Mesenteric fat pad (tissue), 1 donor: ENCODE measurements at regions not wholly inside any gene's neighbourhood (a gene's known extent, or its start where the extent isn't known, plus 50 kb on each side); places are given as distances from the start of the nearest gene placed in this dataset.

Experiments used
- DNase-seq: peaks from one replicate; pipeline ENCODE4 v3.0.0-alpha.2; 2020; ENCODE audit warnings: low spot score
- donor health status: DM: yes; HTN: yes; CAD: no.

GRCh38 chr15:98442901-98443300 is 205.4 kb upstream of the IGF1R start:
- no peak for DNase-seq

DNA sequence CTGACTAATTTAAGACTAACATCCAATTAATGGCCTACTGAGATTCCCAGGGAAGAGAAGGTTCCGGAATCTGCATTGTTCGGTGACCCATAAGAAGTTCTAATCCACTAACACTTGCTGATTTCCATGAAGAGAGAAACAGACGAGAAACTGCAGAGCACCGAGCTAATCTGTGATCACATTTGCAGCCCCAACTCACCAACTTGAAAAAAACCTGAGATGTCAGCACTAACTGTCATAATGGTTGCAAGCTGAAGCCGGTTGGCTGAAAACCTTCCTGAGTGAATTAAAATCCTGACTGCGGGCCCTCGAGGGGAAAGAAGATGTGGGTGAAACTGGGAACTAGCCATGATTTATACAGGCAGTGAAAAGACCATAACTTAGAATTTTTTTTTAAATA is 204.8 kb upstream of the IGF1R start:
- DNase-seq = no peak

GRCh38 chr15:98444138-98444537 is 204.2 kb upstream of the IGF1R start:
- no peak for DNase-seq

DNA sequence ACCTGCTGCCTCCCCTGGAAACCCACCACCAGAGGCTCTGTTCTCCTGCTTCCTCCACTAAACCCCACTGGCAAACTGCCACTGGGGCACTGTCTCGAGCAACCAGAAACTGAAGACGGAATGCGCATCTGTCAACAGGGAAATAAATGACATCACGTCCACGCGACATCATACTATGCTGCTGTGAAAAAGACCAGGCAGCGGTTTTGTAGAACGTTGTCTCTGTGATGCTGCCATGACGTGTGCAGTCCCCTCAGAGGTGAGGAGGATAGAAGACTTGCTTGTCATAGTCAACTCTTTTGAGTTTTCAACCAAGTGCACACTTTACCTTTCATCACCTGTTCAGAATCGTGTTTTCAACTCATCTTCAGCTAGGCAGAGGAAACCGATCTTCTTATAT is 203.0 kb upstream of the IGF1R start:
- no peak for DNase-seq

DNA sequence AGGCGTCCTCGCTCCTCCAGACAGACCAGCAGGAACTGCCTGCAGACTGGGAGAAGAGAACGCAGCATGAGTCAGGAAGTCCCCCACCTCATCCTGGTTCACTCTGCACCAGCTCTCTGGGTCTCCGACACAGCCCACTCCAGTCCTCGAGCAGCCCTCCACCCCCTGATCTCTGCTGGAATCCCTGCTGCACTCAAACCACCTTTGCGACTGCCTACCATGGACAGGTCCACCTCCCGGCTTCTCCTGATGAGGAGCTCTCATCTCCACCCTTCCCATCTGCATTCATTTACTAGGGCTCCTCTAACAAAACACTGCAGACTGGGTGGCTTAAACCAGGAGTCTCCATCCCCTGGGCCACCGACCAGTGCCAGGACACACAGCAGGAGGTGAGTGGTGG is 202.3 kb upstream of the IGF1R start:
- DNase-seq = no peak

- DNase-seq = no peak
Observed at GRCh38 chr15:98447069-98447468, 201.3 kb upstream of the IGF1R start.

- no peak for DNase-seq
Observed at GRCh38 chr15:98451236-98451635, 197.1 kb upstream of the IGF1R start.

- DNase-seq = no peak
Observed at GRCh38 chr15:98452238-98452637, 196.1 kb upstream of the IGF1R start.

- DNase-seq = no peak
Observed at GRCh38 chr15:98455904-98456303, 192.4 kb upstream of the IGF1R start.

GRCh38 chr15:98476559-98476958 is 171.8 kb upstream of the IGF1R start:
- DNase-seq = no peak

GRCh38 chr15:98480844-98481243 is 167.5 kb upstream of the IGF1R start:
- no peak for DNase-seq

GRCh38 chr15:98483575-98484130 is 164.7 kb upstream of the IGF1R start:
- no peak for DNase-seq

- no peak for DNase-seq
Observed at GRCh38 chr15:98484914-98485313, 163.4 kb upstream of the IGF1R start.

DNA sequence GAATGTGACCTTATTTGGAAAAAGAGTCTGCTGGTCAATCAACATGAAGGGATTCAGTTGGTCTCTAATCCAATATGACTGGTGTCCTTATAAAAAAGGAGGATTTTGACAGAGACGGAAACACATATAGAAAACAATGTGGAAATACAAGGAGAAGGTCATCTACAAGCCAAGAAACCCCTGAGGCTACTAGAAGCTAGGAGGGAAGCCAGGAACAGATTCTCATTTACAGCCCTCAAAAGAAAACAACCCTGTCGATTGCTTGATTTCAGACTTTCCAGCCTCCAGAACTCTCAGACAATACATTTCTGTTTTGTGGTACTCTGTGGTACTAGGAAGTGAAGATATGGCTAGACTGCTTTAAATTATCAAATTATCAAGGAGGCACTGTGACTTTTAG is 162.9 kb upstream of the IGF1R start:
- DNase-seq = no peak

DNA sequence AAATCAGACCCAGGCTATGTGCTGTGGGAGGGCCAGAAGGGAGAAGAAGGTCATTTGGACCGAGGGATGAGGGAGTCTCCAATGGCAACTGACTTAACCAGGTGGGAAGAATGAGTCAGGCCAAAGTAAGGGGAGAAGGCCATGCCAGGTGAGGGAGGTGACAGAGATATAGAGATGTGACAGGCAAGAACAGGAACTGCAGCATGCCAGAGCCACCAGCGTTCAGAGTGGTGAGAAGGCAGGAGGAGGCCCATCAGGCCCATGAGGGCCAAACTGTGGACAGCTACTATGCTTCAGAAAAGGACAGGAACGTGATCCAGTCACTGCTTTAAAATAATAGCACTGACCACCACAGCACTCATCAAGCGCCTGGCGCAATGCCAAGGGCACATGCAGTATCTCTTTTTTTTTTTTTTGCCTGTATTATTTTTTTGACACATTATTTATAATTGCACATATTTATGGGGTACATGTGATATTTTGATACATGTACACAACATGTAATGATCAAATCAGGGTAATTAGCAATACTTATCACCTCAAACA is 154.3 kb upstream of the IGF1R start:
- no peak for DNase-seq

DNA sequence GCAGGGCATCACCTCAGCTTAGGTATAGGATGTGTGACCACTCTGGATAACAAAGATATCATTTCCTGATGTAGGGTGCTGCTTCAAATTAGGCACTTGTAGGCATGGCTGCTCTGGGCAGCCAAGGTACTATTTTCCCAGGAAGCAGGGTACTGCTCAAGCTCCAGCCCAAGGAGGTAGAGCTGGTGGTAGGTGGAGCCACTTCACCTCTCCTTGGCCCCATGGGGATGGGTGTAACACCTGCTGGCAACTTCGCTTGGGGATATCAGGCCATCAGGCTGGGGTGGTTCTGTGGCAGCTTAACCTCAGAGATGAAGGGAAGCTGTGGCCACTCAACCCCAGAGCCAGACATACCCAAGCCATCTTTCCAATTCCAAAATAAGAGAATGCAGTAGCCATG is 147.1 kb upstream of the IGF1R start:
- peak; percentile 41 for DNase-seq

DNA sequence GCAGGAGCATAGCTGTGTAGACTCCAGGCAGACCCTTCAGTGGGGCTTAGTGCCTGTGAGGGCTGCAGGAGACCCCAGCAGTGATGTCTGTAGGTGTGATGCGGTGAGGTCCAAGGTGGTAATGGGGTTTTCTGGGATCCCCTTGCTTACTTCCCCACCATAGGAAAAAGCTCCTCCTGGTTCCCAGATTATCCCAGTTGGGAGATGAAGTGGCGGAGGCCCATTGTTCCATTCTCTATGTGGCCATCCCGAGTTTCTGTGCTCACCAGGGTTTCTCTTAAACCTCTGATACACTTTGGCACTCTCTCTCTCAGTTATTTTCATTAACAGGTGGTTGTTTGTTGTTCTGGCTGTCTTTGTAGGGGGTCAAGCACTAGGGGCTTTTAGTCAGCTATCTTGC is 146.7 kb upstream of the IGF1R start:
- no peak for DNase-seq

- DNase-seq = no peak
Observed at GRCh38 chr15:98503970-98504369, 144.4 kb upstream of the IGF1R start.

GRCh38 chr15:98504998-98505397 is 143.3 kb upstream of the IGF1R start:
- peak; percentile 68 for DNase-seq

- peak; percentile 88 for DNase-seq
Observed at GRCh38 chr15:98505611-98506031, 142.7 kb upstream of the IGF1R start.

GRCh38 chr15:98506172-98506571 is 142.2 kb upstream of the IGF1R start:
- peak; percentile 82 for DNase-seq

DNA sequence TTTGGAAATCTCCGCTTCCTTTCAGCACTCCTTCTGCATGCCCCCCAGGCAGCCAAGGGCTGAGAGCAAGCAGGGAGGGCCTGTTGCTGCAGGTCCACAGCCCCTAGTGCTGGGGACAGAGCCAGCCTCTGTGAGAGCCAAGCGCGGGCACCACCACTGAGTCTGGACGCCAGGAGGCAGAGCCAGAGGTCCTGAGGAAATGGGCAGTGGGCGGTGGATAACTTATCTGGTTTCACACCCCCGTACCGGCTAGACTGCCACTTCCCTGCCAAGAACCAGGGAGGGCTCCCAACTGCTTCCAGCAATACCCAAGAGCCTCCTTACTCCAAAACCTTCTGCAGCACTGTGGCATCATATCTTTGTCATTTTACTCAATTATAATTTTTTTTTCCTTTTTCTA is 141.6 kb upstream of the IGF1R start:
- peak; percentile 88 for DNase-seq

- peak; percentile 30 for DNase-seq
Observed at GRCh38 chr15:98513428-98513986, 134.8 kb upstream of the IGF1R start.
